ENCODE measurements at regions not wholly inside any gene's neighbourhood (a gene's known extent, or its start where the extent isn't known, plus 50 kb on each side); places are given as distances from the start of the nearest gene placed in this dataset.

DNA sequence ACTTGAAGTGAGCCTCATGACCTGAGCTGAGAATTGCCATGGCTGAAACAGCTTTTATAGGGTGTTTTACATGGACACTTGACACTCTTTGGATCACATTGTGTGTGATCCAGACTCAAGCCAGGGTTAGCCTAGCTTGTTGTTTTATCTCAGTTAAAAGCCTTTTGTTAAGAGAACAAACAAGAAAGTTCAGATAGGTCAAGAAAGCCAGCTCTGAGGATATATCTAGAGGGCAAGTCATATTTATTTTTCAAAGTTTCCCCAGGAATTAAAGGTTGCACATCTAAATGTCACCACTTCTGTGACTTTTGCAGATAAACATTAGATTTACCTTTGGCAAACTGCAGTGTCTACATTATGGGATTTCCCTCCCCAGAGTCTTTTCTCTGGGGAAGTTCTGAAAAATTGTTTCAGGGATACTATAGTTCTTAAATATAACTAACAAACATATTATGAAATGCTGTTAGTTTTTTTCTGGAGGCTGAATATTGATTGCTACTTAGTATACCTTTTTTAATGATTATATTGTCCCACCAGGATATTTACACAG lies 134.5 kb downstream of the C9orf152 start:
- Histone ChIP-seq H3K4me1 (ENCODE audit: control insufficient read depth in 5 of 5, insufficient read depth in 5 of 5, low read length in 5 of 5) (peaks cover 0 to 39% (median 4%) of the 10 kb centered on the region in 5 donors), H3K9me3 (ENCODE audit: control insufficient read depth in 4 of 4, insufficient read depth in 3 of 4, low read length in 3 of 4) (no peaks in the 10 kb centered on the region), H3K36me3 (ENCODE audit: control insufficient read depth in 4 of 4, insufficient read depth in 4 of 4, low read length in 4 of 4) (no peaks in the 10 kb centered on the region), H3K9ac (ENCODE audit: insufficient read depth in 1 of 2, low read length in 2 of 2) (no peak overlapping the region), H3K27ac (ENCODE audit: low read depth in 1 of 2, low read length in 1 of 2) (peak overlapping the region in 1 of 2 donors; percentile 61), H3K27me3 (ENCODE audit: control insufficient read depth in 3 of 3, insufficient read depth in 3 of 3, low read length in 2 of 3) (no peaks in the 10 kb centered on the region), H3K4me3 (no peak overlapping the region)
- DNase-seq (no peak), ATAC-seq (ENCODE audit: insufficient read depth, low FRiP score) (no peak)
- TF ChIP-seq, protein P1, sequence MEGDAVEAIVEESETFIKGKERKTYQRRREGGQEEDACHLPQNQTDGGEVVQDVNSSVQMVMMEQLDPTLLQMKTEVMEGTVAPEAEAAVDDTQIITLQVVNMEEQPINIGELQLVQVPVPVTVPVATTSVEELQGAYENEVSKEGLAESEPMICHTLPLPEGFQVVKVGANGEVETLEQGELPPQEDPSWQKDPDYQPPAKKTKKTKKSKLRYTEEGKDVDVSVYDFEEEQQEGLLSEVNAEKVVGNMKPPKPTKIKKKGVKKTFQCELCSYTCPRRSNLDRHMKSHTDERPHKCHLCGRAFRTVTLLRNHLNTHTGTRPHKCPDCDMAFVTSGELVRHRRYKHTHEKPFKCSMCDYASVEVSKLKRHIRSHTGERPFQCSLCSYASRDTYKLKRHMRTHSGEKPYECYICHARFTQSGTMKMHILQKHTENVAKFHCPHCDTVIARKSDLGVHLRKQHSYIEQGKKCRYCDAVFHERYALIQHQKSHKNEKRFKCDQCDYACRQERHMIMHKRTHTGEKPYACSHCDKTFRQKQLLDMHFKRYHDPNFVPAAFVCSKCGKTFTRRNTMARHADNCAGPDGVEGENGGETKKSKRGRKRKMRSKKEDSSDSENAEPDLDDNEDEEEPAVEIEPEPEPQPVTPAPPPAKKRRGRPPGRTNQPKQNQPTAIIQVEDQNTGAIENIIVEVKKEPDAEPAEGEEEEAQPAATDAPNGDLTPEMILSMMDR (IDR thresholded peaks at IDR 0.05; ENCODE audit: control extremely low read depth, extremely low read depth): no peak

DNA sequence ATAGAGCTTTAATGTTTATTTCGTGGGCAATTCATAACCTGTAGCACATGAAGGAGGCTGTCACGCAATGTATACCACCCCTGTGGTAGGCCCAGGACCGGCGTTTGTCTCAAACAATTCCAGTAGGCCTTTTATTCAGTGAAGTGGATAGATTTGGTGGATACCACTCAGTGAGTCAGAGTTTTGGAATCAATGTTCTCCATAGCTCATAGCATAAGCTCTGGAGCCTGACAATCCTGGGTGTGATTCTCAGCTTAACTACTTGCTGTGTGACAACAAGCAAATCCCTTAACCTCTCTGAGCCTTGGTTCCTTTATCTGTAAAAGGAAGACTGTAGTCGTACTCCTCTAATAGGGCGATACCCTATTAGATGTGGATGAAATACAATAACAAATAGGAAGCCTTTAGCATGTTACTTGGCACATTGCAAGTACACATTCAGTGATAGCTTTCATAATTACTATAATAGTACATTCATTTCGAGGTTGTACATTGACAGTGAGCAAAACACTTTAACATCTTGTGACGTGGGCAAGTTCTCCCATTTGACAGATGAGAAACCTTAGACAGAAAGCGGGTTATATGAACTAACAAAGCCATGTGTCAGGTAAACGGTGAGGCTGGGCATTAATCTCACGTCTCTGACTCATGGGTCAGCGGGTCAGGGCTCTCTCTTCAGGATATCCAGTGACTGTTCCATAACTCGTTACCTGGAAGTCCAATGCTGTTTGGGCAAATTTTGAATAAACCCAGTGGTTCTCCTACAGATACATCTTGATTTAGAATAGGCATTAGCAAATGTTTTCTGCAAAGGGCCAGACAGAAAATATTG lies 130.8 kb downstream of the C9orf152 start:
- H3K27ac ChIP-seq (ENCODE audit: low read depth in 1 of 2, low read length in 1 of 2): no peak overlapping the region
- H3K9me3 ChIP-seq (ENCODE audit: control insufficient read depth in 4 of 4, insufficient read depth in 3 of 4, low read length in 3 of 4): no peaks in the 10 kb centered on the region
- ATAC-seq (ENCODE audit: insufficient read depth, low FRiP score) (no peak), DNase-seq (no peak)
- no peaks in the 10 kb centered on the region for H3K27me3 ChIP-seq (ENCODE audit: control insufficient read depth in 3 of 3, insufficient read depth in 3 of 3, low read length in 2 of 3)
- TF ChIP-seq, protein P1 (IDR thresholded peaks at IDR 0.05; ENCODE audit: control extremely low read depth, extremely low read depth): no peak
- 75 to 79% methylated on average over 13 of the region's 13 CpGs for WGBS, 2 donors
- no peak overlapping the region for H3K4me3 ChIP-seq
- peaks cover 0 to 48% (median 7%) of the 10 kb centered on the region in 5 donors for H3K4me1 ChIP-seq (ENCODE audit: control insufficient read depth in 5 of 5, insufficient read depth in 5 of 5, low read length in 5 of 5)
- no peak overlapping the region for H3K9ac ChIP-seq (ENCODE audit: insufficient read depth in 1 of 2, low read length in 2 of 2)
- H3K36me3 ChIP-seq (ENCODE audit: control insufficient read depth in 4 of 4, insufficient read depth in 4 of 4, low read length in 4 of 4): peaks cover 0 to 3% (median 0%) of the 10 kb centered on the region in 4 donors

DNA sequence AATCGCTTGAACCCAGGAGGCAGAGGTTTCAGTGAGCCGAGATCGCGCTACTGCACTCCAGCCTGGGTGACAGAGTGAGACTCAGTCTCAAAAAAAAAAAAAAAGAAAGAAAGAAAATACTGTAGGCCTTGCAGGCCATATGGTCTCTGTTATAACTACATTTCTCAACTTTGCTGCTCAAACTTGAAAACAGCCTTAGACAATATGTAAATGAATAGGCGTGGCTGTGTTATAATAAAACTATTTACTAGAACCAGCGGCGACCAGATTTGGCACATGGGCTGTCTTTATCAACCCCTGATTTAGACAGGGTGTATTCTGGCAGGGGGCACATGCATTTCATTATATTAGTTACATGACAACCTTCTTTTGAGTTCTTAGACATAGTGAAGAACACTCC lies 130.0 kb downstream of the C9orf152 start:
- TF ChIP-seq, protein P1 (IDR thresholded peaks at IDR 0.05; ENCODE audit: control extremely low read depth, extremely low read depth): no peak
- H3K4me3 ChIP-seq: no peak overlapping the region
- no peak overlapping the region for H3K9ac ChIP-seq (ENCODE audit: insufficient read depth in 1 of 2, low read length in 2 of 2)
- 83 to 85% methylated on average over 7 of the region's 7 CpGs for WGBS, 2 donors
- no peaks in the 10 kb centered on the region for H3K27me3 ChIP-seq (ENCODE audit: control insufficient read depth in 3 of 3, insufficient read depth in 3 of 3, low read length in 2 of 3)
- H3K36me3 ChIP-seq (ENCODE audit: control insufficient read depth in 4 of 4, insufficient read depth in 4 of 4, low read length in 4 of 4): peaks cover 0 to 3% (median 0%) of the 10 kb centered on the region in 4 donors
- no peaks in the 10 kb centered on the region for H3K9me3 ChIP-seq (ENCODE audit: control insufficient read depth in 4 of 4, insufficient read depth in 3 of 4, low read length in 3 of 4)
- H3K27ac ChIP-seq (ENCODE audit: low read depth in 1 of 2, low read length in 1 of 2): no peak overlapping the region
- no peak for ATAC-seq (ENCODE audit: insufficient read depth, low FRiP score)
- peaks cover 0 to 43% (median 6%) of the 10 kb centered on the region in 5 donors for H3K4me1 ChIP-seq (ENCODE audit: control insufficient read depth in 5 of 5, insufficient read depth in 5 of 5, low read length in 5 of 5)
- DNase-seq: peak in 2 of 3 donors; percentile 30 to 65

All from lung (tissue), 11 donors.